Endothelial cell (in vitro differentiated cells): ENCODE measurements at regions not wholly inside any gene's neighbourhood (a gene's known extent, or its start where the extent isn't known, plus 50 kb on each side); places are given as distances from the start of the nearest gene placed in this dataset.

Experiments
- DNase-seq: peaks from one replicate; pipeline ENCODE4 v3.0.0; 2021; ENCODE audit warnings: low spot score
- H3K27ac Mint-ChIP-seq: one replicate; pipeline ENCODE4 v1.8.0; 2021; ENCODE audit warnings: mixed read lengths, inconsistent platforms; ENCODE audit not compliant: unreplicated experiment
- H3K27me3 Mint-ChIP-seq: one replicate; pipeline ENCODE4 v1.8.0; 2021; ENCODE audit warnings: mild to moderate bottlenecking, moderate library complexity, mixed read lengths, inconsistent platforms; ENCODE audit not compliant: unreplicated experiment
- H3K36me3 Mint-ChIP-seq: one replicate; pipeline ENCODE4 v1.8.0; 2021; ENCODE audit warnings: mild to moderate bottlenecking, low read depth, mixed read lengths, inconsistent platforms; ENCODE audit not compliant: unreplicated experiment
- H3K4me1 Mint-ChIP-seq: one replicate; pipeline ENCODE4 v1.8.0; 2021; ENCODE audit warnings: mild to moderate bottlenecking, mixed read lengths, inconsistent platforms; ENCODE audit not compliant: unreplicated experiment
- H3K4me3 Mint-ChIP-seq: one replicate; pipeline ENCODE4 v1.8.0; 2021; ENCODE audit warnings: mild to moderate bottlenecking, mixed read lengths, inconsistent platforms; ENCODE audit not compliant: unreplicated experiment
- H3K9me3 Mint-ChIP-seq: one replicate; pipeline ENCODE4 v1.8.0; 2021; ENCODE audit warnings: mixed read lengths, inconsistent platforms; ENCODE audit not compliant: unreplicated experiment
- TF ChIP-seq, protein P1 (sequence below): fragments of 200-600 bp; sonication (generic); IDR thresholded peaks from one replicate; pipeline ENCODE4 v1.5.0; 2021; ENCODE audit warnings: antibody characterized with exemption; ENCODE audit not compliant: unreplicated experiment

DNA sequence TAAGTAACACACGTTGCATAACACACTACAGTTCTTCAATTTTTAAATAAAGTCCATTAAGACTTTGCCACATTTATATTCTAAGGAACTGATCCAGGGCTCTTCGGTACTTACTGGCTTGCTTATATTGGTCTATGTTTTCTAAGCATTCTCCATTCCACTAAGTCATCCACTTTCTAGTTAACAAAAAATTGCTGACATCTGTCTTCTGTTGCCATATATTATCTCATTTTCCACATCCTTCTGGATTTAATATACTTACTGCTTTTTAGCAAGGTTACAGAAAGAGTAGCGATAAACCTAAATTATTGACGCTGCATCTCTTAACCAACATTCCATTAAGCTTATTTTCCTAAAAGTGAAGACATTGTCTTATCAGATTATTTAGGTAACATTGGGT is 238.4 kb upstream of the LRIG3 start:
- Mint-ChIP-seq H3K4me3 (no peak overlapping the region), H3K4me1 (no peaks in the 10 kb centered on the region), H3K36me3 (no peaks in the 10 kb centered on the region), H3K27me3 (no peaks in the 10 kb centered on the region), H3K27ac (no peak overlapping the region), H3K9me3 (no peaks in the 10 kb centered on the region)
- TF ChIP-seq, protein P1, sequence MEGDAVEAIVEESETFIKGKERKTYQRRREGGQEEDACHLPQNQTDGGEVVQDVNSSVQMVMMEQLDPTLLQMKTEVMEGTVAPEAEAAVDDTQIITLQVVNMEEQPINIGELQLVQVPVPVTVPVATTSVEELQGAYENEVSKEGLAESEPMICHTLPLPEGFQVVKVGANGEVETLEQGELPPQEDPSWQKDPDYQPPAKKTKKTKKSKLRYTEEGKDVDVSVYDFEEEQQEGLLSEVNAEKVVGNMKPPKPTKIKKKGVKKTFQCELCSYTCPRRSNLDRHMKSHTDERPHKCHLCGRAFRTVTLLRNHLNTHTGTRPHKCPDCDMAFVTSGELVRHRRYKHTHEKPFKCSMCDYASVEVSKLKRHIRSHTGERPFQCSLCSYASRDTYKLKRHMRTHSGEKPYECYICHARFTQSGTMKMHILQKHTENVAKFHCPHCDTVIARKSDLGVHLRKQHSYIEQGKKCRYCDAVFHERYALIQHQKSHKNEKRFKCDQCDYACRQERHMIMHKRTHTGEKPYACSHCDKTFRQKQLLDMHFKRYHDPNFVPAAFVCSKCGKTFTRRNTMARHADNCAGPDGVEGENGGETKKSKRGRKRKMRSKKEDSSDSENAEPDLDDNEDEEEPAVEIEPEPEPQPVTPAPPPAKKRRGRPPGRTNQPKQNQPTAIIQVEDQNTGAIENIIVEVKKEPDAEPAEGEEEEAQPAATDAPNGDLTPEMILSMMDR, result no peak
- DNase-seq, result no peak

DNA sequence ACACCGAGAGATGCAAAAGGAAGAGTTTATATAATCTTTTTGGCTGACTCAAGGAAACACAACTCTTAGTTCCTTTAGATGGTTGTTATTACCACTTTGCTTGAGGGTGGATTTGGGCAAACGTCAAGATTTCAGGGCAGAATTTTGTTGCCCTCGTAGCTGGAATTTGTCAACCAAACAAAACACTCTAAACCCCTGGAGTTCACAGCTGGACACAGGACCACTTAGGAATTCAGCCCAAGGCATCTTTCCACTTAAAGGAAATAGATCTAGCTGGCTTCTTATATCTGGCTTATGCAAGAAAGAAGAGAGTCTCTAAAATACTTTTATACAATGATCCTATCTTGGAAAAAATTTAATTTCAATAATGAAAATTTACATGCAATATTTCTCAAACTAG is 237.8 kb upstream of the LRIG3 start:
- Mint-ChIP-seq H3K27ac (no peak overlapping the region), H3K4me3 (no peak overlapping the region), H3K9me3 (no peaks in the 10 kb centered on the region), H3K36me3 (no peaks in the 10 kb centered on the region), H3K27me3 (no peaks in the 10 kb centered on the region), H3K4me1 (no peaks in the 10 kb centered on the region)
- no peak for DNase-seq
- TF ChIP-seq, protein P1, result no peak

DNA sequence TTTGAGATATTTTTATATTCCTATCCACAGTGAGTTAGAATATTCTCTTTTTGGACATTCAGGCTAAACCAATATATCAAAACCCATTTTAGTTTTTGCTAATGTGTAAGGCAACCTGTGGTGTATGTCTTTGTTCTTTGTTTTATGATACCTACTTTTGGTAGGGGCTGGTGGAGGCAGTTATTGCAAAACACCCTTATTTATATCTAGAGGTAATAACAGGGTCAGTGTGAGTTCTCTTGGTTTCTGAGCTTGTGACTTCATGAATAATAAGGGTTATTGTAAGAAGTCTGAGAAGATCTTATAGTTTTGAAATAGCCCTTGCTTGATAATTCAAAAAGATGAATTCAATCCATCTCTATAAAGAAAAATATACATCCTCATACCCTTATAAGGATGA is 235.1 kb upstream of the LRIG3 start:
- no peak for DNase-seq
- no peak overlapping the region for H3K27ac Mint-ChIP-seq
- no peaks in the 10 kb centered on the region for H3K4me1 Mint-ChIP-seq
- H3K27me3 Mint-ChIP-seq, result no peaks in the 10 kb centered on the region
- no peaks in the 10 kb centered on the region for H3K36me3 Mint-ChIP-seq
- no peak overlapping the region for H3K4me3 Mint-ChIP-seq
- no peaks in the 10 kb centered on the region for H3K9me3 Mint-ChIP-seq
- TF ChIP-seq, protein P1, result no peak

DNA sequence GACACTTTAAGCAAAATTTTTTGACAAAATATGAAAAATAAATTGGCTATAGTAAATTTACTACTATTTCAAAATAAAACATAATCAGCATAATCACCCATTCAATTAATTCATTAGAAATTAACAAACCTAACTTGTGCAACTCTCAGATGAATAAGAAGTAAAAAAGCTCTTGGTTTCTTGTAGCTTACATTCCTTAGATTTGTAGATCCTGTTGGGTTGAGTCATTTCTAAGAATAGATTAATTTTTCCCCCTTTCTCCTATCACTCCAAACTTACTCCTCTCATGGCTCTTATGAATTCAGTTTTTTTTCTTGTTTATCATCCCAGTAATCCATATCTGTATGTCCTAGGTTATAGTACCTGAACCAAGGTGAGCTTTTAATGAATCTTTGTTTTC is 230.9 kb upstream of the LRIG3 start:
- Mint-ChIP-seq H3K27me3 (peaks cover 3% of the 10 kb centered on the region), H3K4me1 (peaks cover 3% of the 10 kb centered on the region), H3K4me3 (no peak overlapping the region), H3K9me3 (no peaks in the 10 kb centered on the region), H3K27ac (no peak overlapping the region), H3K36me3 (no peaks in the 10 kb centered on the region)
- TF ChIP-seq, protein P1, result no peak
- no peak for DNase-seq

DNA sequence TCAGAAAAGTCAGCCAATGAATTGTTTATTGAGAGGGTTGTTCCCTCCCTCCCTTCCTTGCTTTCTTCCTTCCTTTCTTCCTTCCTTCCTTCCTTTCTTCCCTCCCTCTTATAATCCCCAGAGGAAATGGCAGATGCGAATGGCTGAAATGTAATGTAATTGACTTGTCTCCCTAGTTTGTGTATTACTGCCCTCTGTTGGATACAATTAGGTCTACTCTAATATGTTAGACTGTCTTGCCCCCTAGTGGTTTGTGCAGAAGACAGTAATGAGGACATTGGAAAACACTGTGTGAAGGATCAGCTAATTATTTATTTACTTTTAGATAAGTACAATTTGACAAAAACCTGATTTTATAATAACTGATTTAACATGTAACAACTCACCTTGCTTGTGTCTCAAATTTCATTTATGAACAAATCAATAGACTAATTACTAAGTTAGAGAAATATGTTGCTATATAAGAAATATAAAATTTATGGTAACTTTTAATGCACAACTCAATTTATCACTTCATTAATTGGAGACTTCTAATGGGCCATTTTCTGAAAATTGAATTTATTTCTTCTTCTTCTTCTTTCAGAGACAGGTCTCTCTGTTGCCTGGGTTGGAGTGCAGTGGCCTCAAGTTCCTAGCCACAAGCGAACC is 229.8 kb upstream of the LRIG3 start:
- H3K4me1 Mint-ChIP-seq, result peaks cover 3% of the 10 kb centered on the region
- no peak overlapping the region for H3K27ac Mint-ChIP-seq
- no peaks in the 10 kb centered on the region for H3K9me3 Mint-ChIP-seq
- no peaks in the 10 kb centered on the region for H3K36me3 Mint-ChIP-seq
- peak; percentile 10 for DNase-seq
- TF ChIP-seq, protein P1, result peak; percentile 91
- H3K4me3 Mint-ChIP-seq, result no peak overlapping the region
- peaks cover 3% of the 10 kb centered on the region for H3K27me3 Mint-ChIP-seq
